Breast epithelium (tissue), 4 donors: ENCODE measurements at regions not wholly inside any gene's neighbourhood (a gene's known extent, or its start where the extent isn't known, plus 50 kb on each side); places are given as distances from the start of the nearest gene placed in this dataset.

ENCODE experiments used
- DNase-seq, 2 donors: peaks; one replicate each; pipeline ENCODE4 v3.0.0-alpha.2; 2019; ENCODE audit warnings: low spot score in 2 of 2
- H3K27ac ChIP-seq, 2 donors: fragments of 200-600 bp; sonication (generic) in 1 of 2; one replicate each; pipeline ENCODE4 v1.5.1; 2016 to 2019; ENCODE audit warnings: mild to moderate bottlenecking in 1 of 2
- H3K27me3 ChIP-seq, 2 donors: fragments of 200-600 bp; sonication (generic) in 1 of 2; one replicate each; pipeline versions ENCODE4 v1.5.1 to v1.6.0; 2017 to 2019; ENCODE audit warnings: control low read depth in 1 of 2, mild to moderate bottlenecking in 1 of 2
- H3K36me3 ChIP-seq: fragments of 200-600 bp; one replicate; pipeline ENCODE4 v1.5.1; 2019
- H3K4me1 ChIP-seq, 2 donors: fragments of 200-600 bp; sonication (generic); one replicate each; pipeline ENCODE4 v1.5.1; 2016 to 2019; ENCODE audit warnings: control low read depth in 1 of 2
- H3K4me3 ChIP-seq, 3 donors: fragments of 200-600 bp; sonication (generic); 1 replicate in 2 of 3; 2 replicates in 1 of 3; pipeline ENCODE4 v1.5.1; 2016 to 2019; ENCODE audit warnings: mild to moderate bottlenecking in 3 of 3, moderate library complexity in 2 of 3
- H3K9me3 ChIP-seq, 2 donors: fragments of 200-600 bp; sonication (generic) in 1 of 2; one replicate each; pipeline ENCODE4 v1.5.1; 2016 to 2019; ENCODE audit warnings: control low read depth in 1 of 2
- POLR2A ChIP-seq: fragments of 450-650 bp; IDR thresholded peaks from one replicate; pipeline ENCODE4 v1.6.1; 2016; ENCODE audit warnings: antibody characterized with exemption, mild to moderate bottlenecking, moderate library complexity
- POLR2AphosphoS5 ChIP-seq, 3 donors: sonication (generic); formaldehyde crosslinking; IDR thresholded peaks; one replicate each; pipeline ENCODE4 v1.6.1; 2017; ENCODE audit warnings: antibody characterized with exemption in 3 of 3
- intact Hi-C: fragments of 100-400 bp; cut with DNase I; formaldehyde crosslinking; loops from one replicate; pipeline ENCODE4 v1.15.1; 2023; ENCODE audit warnings: low total_unique reads
- TF ChIP-seq, protein P1 (sequence below), 3 donors: fragments of 450-650 bp; IDR thresholded peaks; one replicate each; pipeline ENCODE4 v1.5.1; 2016 to 2017; ENCODE audit warnings: antibody characterized with exemption in 3 of 3, mild to moderate bottlenecking in 3 of 3, moderate library complexity in 3 of 3

DNA sequence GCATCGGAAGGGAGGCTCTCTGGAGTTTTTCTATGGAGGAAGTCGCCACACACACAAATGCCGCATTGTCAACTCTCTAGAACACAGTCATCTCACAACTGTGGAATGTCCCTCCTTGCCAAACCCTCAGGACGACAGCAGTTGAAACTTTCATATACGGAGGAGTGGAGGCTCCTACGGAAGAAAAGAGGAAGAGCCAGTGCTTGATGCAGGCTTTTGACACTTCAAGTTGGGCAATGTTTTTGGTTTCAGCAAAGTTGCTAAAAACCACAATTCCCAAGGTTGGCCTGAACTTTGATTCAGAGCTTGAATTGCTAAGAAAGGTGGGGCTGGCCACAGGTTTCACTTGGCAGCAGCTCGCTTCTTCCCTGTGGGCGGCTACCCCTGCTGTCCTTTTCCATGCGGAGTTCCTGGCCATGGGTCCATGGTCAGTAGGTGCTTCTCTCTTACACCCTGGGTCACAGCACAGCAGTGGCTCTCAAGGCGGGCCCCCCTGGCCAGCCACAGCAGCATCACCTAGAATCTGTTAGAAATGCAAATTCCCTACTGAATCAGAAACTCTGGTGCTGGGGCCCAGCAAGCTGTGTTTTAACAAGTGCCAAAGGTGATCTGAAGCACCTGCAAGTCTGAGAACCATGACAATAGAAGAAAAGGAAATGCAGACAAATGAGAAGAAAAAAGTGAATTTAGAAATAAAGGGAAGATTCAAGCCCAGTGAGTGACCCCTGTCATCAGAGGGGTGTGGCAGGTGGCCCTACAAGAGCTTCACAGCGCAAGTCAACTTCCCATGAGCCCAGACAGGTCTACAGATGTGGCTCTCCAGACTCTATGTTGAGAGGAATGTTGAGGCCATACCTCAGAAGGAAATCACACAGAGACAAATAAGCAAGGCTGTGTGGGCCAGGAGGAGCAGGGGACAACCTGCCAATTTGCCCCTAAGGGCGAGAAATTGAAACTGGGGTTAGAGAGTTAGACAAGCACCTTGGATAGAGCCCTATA is 856.4 kb downstream of the RNF144A start:
- Histone ChIP-seq H3K9me3 (no peaks in the 10 kb centered on the region), H3K27me3 (no peaks in the 10 kb centered on the region), H3K36me3 (no peaks in the 10 kb centered on the region), H3K4me1 (peaks cover 0 to 4% of the 10 kb centered on the region in 2 donors), H3K27ac (peak overlapping the region; percentile 89 to 90), H3K4me3 (peak overlapping the region in 1 of 3 donors; percentile 34)
- intact Hi-C loops, result no loop called here
- peak in 1 of 2 donors; percentile 89 for DNase-seq
- TF ChIP-seq, protein P1, sequence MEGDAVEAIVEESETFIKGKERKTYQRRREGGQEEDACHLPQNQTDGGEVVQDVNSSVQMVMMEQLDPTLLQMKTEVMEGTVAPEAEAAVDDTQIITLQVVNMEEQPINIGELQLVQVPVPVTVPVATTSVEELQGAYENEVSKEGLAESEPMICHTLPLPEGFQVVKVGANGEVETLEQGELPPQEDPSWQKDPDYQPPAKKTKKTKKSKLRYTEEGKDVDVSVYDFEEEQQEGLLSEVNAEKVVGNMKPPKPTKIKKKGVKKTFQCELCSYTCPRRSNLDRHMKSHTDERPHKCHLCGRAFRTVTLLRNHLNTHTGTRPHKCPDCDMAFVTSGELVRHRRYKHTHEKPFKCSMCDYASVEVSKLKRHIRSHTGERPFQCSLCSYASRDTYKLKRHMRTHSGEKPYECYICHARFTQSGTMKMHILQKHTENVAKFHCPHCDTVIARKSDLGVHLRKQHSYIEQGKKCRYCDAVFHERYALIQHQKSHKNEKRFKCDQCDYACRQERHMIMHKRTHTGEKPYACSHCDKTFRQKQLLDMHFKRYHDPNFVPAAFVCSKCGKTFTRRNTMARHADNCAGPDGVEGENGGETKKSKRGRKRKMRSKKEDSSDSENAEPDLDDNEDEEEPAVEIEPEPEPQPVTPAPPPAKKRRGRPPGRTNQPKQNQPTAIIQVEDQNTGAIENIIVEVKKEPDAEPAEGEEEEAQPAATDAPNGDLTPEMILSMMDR (IDR thresholded peaks at IDR 0.05), result no peak
- peak in 1 of 3 donors; percentile 79 for TF ChIP-seq POLR2AphosphoS5 (IDR thresholded peaks at IDR 0.05)
- TF ChIP-seq POLR2A, result no peak

DNA sequence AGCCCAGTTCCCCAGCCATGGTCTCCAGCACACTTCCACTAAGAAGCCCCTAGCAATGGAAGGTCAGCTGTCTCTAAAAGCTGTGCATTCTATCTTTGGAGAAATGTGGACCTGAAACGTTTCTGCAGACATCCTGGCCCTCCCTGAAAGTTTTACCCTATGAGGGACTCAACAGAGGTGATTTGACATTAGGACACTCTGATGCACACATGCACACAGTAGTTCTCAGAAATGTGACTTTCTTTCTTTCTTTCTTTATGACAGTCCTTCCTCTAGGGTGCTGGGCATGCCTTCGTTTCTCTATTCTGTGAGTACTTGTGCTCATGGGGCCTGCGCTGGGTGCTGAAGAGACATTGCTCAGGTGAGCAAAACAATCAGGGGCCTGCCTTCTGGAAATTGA is 857.3 kb downstream of the RNF144A start:
- peak overlapping the region; percentile 89 to 90 for H3K27ac ChIP-seq
- TF ChIP-seq POLR2A (no peak), POLR2AphosphoS5 (IDR thresholded peaks at IDR 0.05) (no peak)
- TF ChIP-seq, protein P1 (IDR thresholded peaks at IDR 0.05), result no peak
- H3K4me1 ChIP-seq, result peaks cover 0 to 4% of the 10 kb centered on the region in 2 donors
- no peaks in the 10 kb centered on the region for H3K9me3 ChIP-seq
- H3K4me3 ChIP-seq, result no peak overlapping the region
- DNase-seq, result no peak
- no peaks in the 10 kb centered on the region for H3K27me3 ChIP-seq
- H3K36me3 ChIP-seq, result no peaks in the 10 kb centered on the region
- intact Hi-C loops, result no loop called here

GRCh38 chr2:7777668-7778067 is 860.5 kb downstream of the RNF144A start:
- H3K9me3 ChIP-seq, result no peaks in the 10 kb centered on the region
- TF ChIP-seq, protein P1 (IDR thresholded peaks at IDR 0.05), result no peak
- TF ChIP-seq POLR2A, result no peak
- TF ChIP-seq POLR2AphosphoS5 (IDR thresholded peaks at IDR 0.05), result no peak
- intact Hi-C loops, result no loop called here

DNA sequence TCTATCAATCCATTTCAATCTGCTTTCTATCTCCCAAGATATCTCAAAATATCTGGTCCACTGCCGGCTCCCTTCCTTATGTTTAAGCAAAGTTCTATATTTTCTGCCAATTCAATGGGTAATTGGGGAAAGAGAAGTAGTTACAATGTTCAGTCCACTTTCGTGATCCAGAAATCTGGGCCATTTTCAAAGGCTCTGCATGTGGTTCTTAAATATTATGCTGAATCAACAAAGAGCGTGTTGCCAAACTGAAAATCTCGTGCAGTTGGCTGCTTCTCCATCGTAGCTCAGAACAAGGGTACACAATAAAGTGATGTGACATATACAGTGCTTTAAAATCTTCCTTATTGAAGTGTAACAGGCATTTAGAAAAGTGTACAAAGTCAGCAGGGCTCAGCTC is 863.1 kb downstream of the RNF144A start:
- intact Hi-C loops, result loop anchor here (10.0 kb wide), 1 partner anchor 1374 kb away; no protein-coding TSS in a partner anchor
- no peak for DNase-seq
- Histone ChIP-seq H3K9me3 (no peaks in the 10 kb centered on the region), H3K27me3 (no peaks in the 10 kb centered on the region), H3K4me1 (no peaks in the 10 kb centered on the region), H3K36me3 (no peaks in the 10 kb centered on the region), H3K27ac (no peak overlapping the region), H3K4me3 (no peak overlapping the region)
- TF ChIP-seq POLR2AphosphoS5 (IDR thresholded peaks at IDR 0.05), result no peak
- TF ChIP-seq, protein P1 (IDR thresholded peaks at IDR 0.05), result no peak
- no peak for TF ChIP-seq POLR2A

More at GRCh38 chr2:7777668-7778067, 860.5 kb downstream of the RNF144A start:
- Histone ChIP-seq H3K4me1 (peaks cover 0 to 4% of the 10 kb centered on the region in 2 donors), H3K36me3 (no peaks in the 10 kb centered on the region), H3K4me3 (no peak overlapping the region), H3K27ac (no peak overlapping the region), H3K27me3 (no peaks in the 10 kb centered on the region)
- no peak for DNase-seq

DNA sequence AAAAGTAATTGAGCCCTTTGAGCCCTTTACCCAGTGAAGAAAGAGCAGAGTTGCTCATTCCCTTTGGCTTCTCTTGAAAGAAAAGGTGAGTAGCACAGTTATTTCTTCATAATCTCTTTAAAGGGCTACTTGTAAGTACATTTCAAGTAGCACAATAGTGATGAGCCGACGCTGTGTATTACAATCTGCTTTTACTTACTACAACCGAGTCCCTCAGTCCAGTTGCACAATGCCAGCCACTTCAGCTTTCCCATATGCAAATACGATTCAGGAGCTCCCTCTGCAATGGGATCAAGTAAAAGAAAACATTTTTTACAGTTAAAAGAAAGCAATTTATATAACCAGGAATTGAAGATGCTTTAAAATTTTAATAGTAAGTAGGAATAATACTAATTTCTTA is 868.5 kb downstream of the RNF144A start:
- TF ChIP-seq, protein P1 (IDR thresholded peaks at IDR 0.05), result no peak
- no peak for TF ChIP-seq POLR2AphosphoS5 (IDR thresholded peaks at IDR 0.05)
- no peak for TF ChIP-seq POLR2A
- Histone ChIP-seq H3K36me3 (no peaks in the 10 kb centered on the region), H3K27ac (no peak overlapping the region), H3K9me3 (no peaks in the 10 kb centered on the region), H3K4me3 (no peak overlapping the region), H3K27me3 (no peaks in the 10 kb centered on the region), H3K4me1 (no peaks in the 10 kb centered on the region)
- DNase-seq, result no peak
- intact Hi-C loops, result loop anchor here (10.0 kb wide), 1 partner anchor 1369 kb away; no protein-coding TSS in a partner anchor
